AG04449 (cell line): ENCODE measurements at regions not wholly inside any gene's neighbourhood (a gene's known extent, or its start where the extent isn't known, plus 50 kb on each side); places are given as distances from the start of the nearest gene placed in this dataset.

ENCODE experiments used
- CTCF ChIA-PET: fragments of 350-600 bp; formaldehyde crosslinking; extraction: SDS; loops from one replicate; lab custom pipeline; 2021; ENCODE audit warnings: antibody characterized with exemption; lab: Yijun Ruan, JAX
- POLR2A ChIA-PET: fragments of 400-600, 350-600 bp; formaldehyde crosslinking; extraction: SDS; loops from one replicate; lab custom pipeline; 2020; ENCODE audit warnings: antibody characterized with exemption, inconsistent platforms; lab: Yijun Ruan, JAX
- DNase-seq: peaks from one replicate; pipeline ENCODE4 v3.0.0-alpha.2; 2010; ENCODE audit warnings: low read depth, low spot score
- H3K4me3 ChIP-seq: 2 replicates; pipeline ENCODE4 v1.5.1; 2011; ENCODE audit warnings: low read depth, mild to moderate bottlenecking, control low read depth, low read length
- TF ChIP-seq, protein P1 (sequence below): IDR thresholded peaks from one replicate; pipeline ENCODE4 v1.5.1; 2011; ENCODE audit warnings: mild to moderate bottlenecking, moderate library complexity, low read length, control low read depth, inconsistent platforms; ENCODE audit not compliant: insufficient read depth; ENCODE audit errors: missing control alignments

DNA sequence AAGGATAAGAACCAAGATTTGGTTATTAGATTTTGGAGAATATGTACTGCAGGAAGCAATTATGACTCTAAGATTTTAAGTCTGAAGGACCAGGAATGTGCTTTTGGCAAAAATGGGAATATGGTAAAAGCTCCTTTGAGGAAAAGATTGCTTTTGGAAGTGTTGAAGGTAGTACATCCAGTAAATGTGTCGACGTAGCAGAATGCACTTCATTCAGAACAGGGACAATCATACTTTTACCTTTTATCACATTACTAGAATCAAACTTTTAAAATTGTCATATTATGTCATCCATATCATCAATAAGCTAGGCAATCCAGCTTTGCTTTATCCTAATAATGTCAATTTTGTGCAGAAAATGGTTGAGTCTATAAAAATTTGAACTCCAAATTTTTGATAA lies 74.3 kb upstream of the MSTN start:
- TF ChIP-seq, protein P1, sequence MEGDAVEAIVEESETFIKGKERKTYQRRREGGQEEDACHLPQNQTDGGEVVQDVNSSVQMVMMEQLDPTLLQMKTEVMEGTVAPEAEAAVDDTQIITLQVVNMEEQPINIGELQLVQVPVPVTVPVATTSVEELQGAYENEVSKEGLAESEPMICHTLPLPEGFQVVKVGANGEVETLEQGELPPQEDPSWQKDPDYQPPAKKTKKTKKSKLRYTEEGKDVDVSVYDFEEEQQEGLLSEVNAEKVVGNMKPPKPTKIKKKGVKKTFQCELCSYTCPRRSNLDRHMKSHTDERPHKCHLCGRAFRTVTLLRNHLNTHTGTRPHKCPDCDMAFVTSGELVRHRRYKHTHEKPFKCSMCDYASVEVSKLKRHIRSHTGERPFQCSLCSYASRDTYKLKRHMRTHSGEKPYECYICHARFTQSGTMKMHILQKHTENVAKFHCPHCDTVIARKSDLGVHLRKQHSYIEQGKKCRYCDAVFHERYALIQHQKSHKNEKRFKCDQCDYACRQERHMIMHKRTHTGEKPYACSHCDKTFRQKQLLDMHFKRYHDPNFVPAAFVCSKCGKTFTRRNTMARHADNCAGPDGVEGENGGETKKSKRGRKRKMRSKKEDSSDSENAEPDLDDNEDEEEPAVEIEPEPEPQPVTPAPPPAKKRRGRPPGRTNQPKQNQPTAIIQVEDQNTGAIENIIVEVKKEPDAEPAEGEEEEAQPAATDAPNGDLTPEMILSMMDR: no peak
- no peak for DNase-seq
- H3K4me3 ChIP-seq: no peak overlapping the region
- ChIA-PET CTCF (no interaction called here), POLR2A (no interaction called here)

DNA sequence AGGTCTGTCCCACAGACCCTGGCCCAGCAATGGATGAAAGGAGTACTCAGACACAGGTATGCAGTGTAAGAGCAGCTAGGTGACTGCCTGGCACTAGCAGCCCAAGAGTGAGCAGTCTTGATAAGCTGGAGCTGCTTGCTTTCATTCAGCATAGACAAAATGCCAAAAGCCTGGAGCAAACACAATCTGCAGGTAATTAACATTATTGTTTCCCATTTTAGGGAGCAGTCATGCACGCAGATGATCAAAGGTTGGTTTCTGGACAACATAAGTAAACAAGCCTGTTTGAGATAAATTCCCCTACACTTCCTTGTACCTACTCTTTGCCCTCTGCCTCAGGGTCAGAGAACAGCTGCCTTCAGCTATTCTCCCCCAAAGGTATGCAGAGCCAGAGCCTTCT lies 73.7 kb upstream of the MSTN start:
- H3K4me3 ChIP-seq: no peak overlapping the region
- POLR2A ChIA-PET: no interaction called here
- CTCF ChIA-PET: no interaction called here
- no peak for DNase-seq
- TF ChIP-seq, protein P1: no peak

DNA sequence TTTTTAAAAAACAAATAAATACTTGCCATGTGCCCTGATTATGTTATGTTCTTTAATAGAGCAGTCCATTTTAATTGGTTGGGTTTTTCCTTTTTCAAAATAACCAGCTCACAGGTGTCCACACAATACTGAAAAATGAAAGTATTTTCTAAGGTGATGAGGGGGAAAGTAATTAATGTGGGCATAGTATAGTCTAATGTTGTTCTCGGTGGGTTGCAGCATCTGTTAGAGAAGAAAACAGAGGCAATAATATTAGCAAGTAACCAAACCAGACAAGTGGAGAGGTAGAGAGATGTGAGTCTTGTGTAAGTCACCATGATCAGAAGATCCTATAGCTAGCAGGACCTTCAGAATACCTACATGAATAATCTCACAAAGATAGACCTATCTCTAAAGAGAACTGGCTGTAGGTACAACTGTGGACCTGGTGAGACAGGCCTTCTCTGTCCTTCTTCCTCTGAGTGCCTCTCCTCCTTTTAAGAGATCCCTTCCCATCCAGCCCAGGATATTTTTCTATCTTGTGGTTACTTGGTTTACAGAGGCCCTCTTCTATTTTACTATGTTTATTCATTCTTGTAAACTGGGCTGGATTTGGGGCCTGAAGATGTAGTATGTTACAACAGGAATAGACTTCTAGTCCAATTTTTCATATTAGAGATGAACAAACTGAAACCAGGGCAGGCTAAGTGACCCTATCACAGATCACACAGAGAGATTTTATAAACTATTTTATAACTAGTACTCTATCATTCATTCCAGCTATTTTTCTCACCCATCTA lies 67.1 kb upstream of the MSTN start:
- no peak for DNase-seq
- CTCF ChIA-PET: no interaction called here
- TF ChIP-seq, protein P1: no peak
- no peak overlapping the region for H3K4me3 ChIP-seq
- POLR2A ChIA-PET: no interaction called here

DNA sequence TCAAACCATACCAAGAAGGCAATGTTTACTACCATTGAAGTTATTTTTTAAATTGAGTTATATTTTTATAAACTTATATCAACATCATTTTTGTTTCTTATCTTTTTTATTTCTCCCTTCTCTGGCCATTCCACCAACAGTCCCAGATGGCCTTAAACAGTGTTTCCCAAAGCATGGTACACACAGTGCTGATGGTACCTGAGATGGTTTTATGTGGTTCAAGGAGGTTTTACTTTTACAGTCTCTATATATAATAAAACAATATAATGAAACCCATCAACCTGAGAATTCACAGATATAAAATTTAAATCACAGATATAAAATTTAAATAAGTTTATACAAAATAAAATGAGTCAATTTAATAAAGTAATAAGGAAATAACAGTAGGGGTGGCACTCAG lies 65.1 kb upstream of the MSTN start:
- CTCF ChIA-PET: no interaction called here
- POLR2A ChIA-PET: no interaction called here
- no peak overlapping the region for H3K4me3 ChIP-seq
- DNase-seq: no peak
- TF ChIP-seq, protein P1: no peak

DNA sequence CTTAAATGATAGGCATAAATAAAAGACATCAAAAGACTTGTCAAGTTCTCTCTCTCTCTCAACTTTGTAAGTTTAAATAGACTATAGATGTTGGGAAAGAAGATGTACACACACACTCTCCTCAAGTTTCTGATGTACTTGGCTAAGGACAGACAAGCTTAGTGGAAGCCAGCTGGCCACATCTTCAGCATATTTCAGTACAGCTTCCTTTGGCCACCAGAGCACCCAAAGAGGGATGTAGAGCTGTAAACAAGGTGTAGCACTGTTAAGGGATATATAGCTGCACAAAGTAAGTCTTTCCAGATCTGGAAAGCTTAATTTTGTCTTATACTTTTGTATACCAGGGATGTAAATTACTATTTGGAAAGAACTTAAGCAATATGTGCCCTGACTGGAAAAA lies 64.3 kb upstream of the MSTN start:
- ChIA-PET POLR2A (no interaction called here), CTCF (interaction anchor here (1.0 to 2.7 kb wide), 4 partner anchors 10 to 150 kb away, joined by 3 to 9 read pairs (median 4); no protein-coding TSS in a partner anchor)
- H3K4me3 ChIP-seq: no peak overlapping the region
- DNase-seq: no peak
- TF ChIP-seq, protein P1: no peak

DNA sequence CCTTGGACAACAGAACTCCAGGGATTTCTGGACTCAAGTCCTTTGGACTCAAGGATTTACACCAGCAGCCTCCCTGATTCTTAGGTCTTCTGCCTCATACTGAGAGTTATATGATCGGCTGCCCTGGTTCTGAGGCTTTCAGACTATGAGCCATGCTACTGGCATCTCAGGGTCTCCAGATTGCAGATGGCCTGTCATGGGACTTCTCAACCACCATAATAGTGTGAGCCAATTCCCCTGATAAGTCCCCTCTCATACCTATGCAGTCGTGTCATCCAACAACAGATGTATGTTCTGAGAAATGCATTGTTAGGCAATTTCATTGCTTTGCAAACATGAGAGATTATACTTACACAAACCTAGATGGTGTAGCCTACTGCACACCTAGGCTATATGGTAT lies 61.4 kb upstream of the MSTN start:
- ChIA-PET CTCF (interaction anchor here (2.1 to 2.7 kb wide), 2 partner anchors 7 to 35 kb away, joined by 9 read pairs; no protein-coding TSS in a partner anchor), POLR2A (no interaction called here)
- TF ChIP-seq, protein P1: no peak
- H3K4me3 ChIP-seq: no peak overlapping the region
- no peak for DNase-seq
